ENCODE measurements at regions not wholly inside any gene's neighbourhood (a gene's known extent, or its start where the extent isn't known, plus 50 kb on each side); places are given as distances from the start of the nearest gene placed in this dataset.
"Not testable (repeated sequence)": the region's sequence is repeated elsewhere in the genome, so short reads cannot be mapped to it uniquely, and the experiment has no call there.

- no peak for DNase-seq
Observed at GRCh38 chr6:156687789-156688619, 89.2 kb upstream of the ARID1B start.

GRCh38 chr6:156686995-156687788 lies 90.0 kb upstream of the ARID1B start:
- DNase-seq = peak; percentile 89

GRCh38 chr6:156686301-156686994 lies 90.7 kb upstream of the ARID1B start:
- peak; percentile 86 for DNase-seq

- no peak for DNase-seq
Observed at GRCh38 chr6:156685823-156686222, 91.4 kb upstream of the ARID1B start.

- DNase-seq = no peak
Observed at GRCh38 chr6:156683821-156684220, 93.4 kb upstream of the ARID1B start.

- no peak for DNase-seq
Observed at GRCh38 chr6:156676721-156677120, 100.5 kb upstream of the ARID1B start.

GRCh38 chr6:156674197-156674596 lies 103.0 kb upstream of the ARID1B start:
- DNase-seq = no peak

- not testable (repeated sequence) for DNase-seq
Observed at GRCh38 chr6:156670097-156670496, 107.1 kb upstream of the ARID1B start.

GRCh38 chr6:156662025-156662445 lies 115.1 kb upstream of the ARID1B start:
- DNase-seq = no peak

- no peak for DNase-seq
Observed at GRCh38 chr6:156660389-156660788, 116.8 kb upstream of the ARID1B start.

GRCh38 chr6:156659822-156660198 lies 117.4 kb upstream of the ARID1B start:
- DNase-seq = no peak

GRCh38 chr6:156658966-156659821 lies 118.0 kb upstream of the ARID1B start:
- DNase-seq = no peak

GRCh38 chr6:156658186-156658965 lies 118.8 kb upstream of the ARID1B start:
- no peak for DNase-seq

- DNase-seq = no peak
Observed at GRCh38 chr6:156657296-156657695, 119.9 kb upstream of the ARID1B start.

- no peak for DNase-seq
Observed at GRCh38 chr6:156654919-156655918, 122.0 kb upstream of the ARID1B start.

- DNase-seq = no peak
Observed at GRCh38 chr6:156652231-156652750, 124.9 kb upstream of the ARID1B start.

GRCh38 chr6:156651486-156651885 lies 125.7 kb upstream of the ARID1B start:
- no peak for DNase-seq

- DNase-seq = no peak
Observed at GRCh38 chr6:156650896-156651390, 126.2 kb upstream of the ARID1B start.

GRCh38 chr6:156648616-156649015 lies 128.6 kb upstream of the ARID1B start:
- DNase-seq = no peak

GRCh38 chr6:156647991-156648390 lies 129.2 kb upstream of the ARID1B start:
- DNase-seq = no peak

All from NCI-H2171 (cell line).